Endodermal cell (in vitro differentiated cells): ENCODE measurements at regions not wholly inside any gene's neighbourhood (a gene's known extent, or its start where the extent isn't known, plus 50 kb on each side); places are given as distances from the start of the nearest gene placed in this dataset.

ENCODE experiments used
- DNase-seq: peaks from one replicate; pipeline ENCODE4 v3.0.0-alpha.2; 2017
- H3K27ac ChIP-seq: 2 replicates; pipeline ENCODE4 v1.5.1; 2013; ENCODE audit warnings: mild to moderate bottlenecking, low read depth, low read length, moderate library complexity
- H3K27me3 ChIP-seq: 2 replicates; pipeline ENCODE4 v1.6.1; 2013; ENCODE audit warnings: mild to moderate bottlenecking, low read length, moderate library complexity; ENCODE audit not compliant: insufficient read depth, control insufficient read depth, poor library complexity, severe bottlenecking
- H3K36me3 ChIP-seq: 2 replicates; pipeline ENCODE4 v1.7.0; 2013; ENCODE audit warnings: mild to moderate bottlenecking, low read length, moderate library complexity; ENCODE audit not compliant: control insufficient read depth, insufficient read depth
- H3K4me1 ChIP-seq: one replicate; pipeline ENCODE4 v1.7.0; 2013; ENCODE audit warnings: low read length; ENCODE audit not compliant: control insufficient read depth, insufficient read depth
- H3K4me3 ChIP-seq: 2 replicates; pipeline ENCODE4 v1.5.1; 2013; ENCODE audit warnings: mild to moderate bottlenecking, low read length, moderate library complexity
- H3K9ac ChIP-seq: 2 replicates; pipeline ENCODE4 v1.6.1; 2013; ENCODE audit warnings: mild to moderate bottlenecking, low read length, moderate library complexity; ENCODE audit not compliant: poor library complexity, severe bottlenecking; ENCODE audit errors: extremely low read depth
- H3K9me3 ChIP-seq: 2 replicates; pipeline ENCODE4 v1.6.1; 2013; ENCODE audit warnings: mild to moderate bottlenecking, low read length, moderate library complexity; ENCODE audit not compliant: control insufficient read depth
- H3K27ac Mint-ChIP-seq: 2 replicates; pipeline ENCODE4 v1.8.0; 2020; ENCODE audit warnings: mixed read lengths
- H3K27me3 Mint-ChIP-seq: 2 replicates; pipeline ENCODE4 v1.8.0; 2021; ENCODE audit warnings: mild to moderate bottlenecking, mixed read lengths; ENCODE audit not compliant: insufficient read depth
- H3K36me3 Mint-ChIP-seq: 2 replicates; pipeline ENCODE4 v1.8.0; 2020; ENCODE audit warnings: low read depth, mixed read lengths
- H3K4me1 Mint-ChIP-seq: 2 replicates; pipeline ENCODE4 v1.8.0; 2020; ENCODE audit warnings: mixed read lengths
- H3K4me3 Mint-ChIP-seq: 2 replicates; pipeline ENCODE4 v1.8.0; 2020; ENCODE audit warnings: mild to moderate bottlenecking, moderate library complexity, mixed read lengths
- H3K9me3 Mint-ChIP-seq: 2 replicates; pipeline ENCODE4 v1.8.0; 2020; ENCODE audit warnings: mild to moderate bottlenecking, mixed read lengths
- CTCF ChIP-seq: fragments of 200-600 bp; sonication (generic); conservative IDR thresholded peaks from 2 replicates; pipeline ENCODE4 v1.5.0; 2021; ENCODE audit warnings: antibody characterized with exemption, mild to moderate bottlenecking
- whole genome bisulfite sequencing, 2 experiments: methylation state at CpG; one replicate each; pipeline versions ENCODE4 v1.1.5 to v1.1.7; 2013; ENCODE audit warnings: missing lambda C conversion rate in 2 of 2, mixed read lengths in 1 of 2; ENCODE audit not compliant: insufficient coverage in 1 of 2, insufficient read length in 1 of 2; 5-methylcytosine and 5-hydroxymethylcytosine counted together

- 94% methylated on average over 3 to 11 of the region's 11 CpGs for WGBS, 2 experiments
- no peak overlapping the region for H3K27ac Mint-ChIP-seq
- H3K27me3 Mint-ChIP-seq, result peaks cover 5% of the 10 kb centered on the region
- Histone ChIP-seq H3K27me3 (no peaks in the 10 kb centered on the region), H3K9me3 (no peaks in the 10 kb centered on the region), H3K4me3 (no peak overlapping the region), H3K4me1 (no peaks in the 10 kb centered on the region), H3K27ac (no peak overlapping the region), H3K9ac (no peak overlapping the region), H3K36me3 (no peaks in the 10 kb centered on the region)
- H3K36me3 Mint-ChIP-seq, result no peaks in the 10 kb centered on the region
- no peaks in the 10 kb centered on the region for H3K4me1 Mint-ChIP-seq
- H3K9me3 Mint-ChIP-seq, result no peaks in the 10 kb centered on the region
- TF ChIP-seq CTCF, result no peak
- peak; percentile 26 for DNase-seq
- H3K4me3 Mint-ChIP-seq, result no peak overlapping the region
Observed at GRCh38 chr7:156478486-156478885, 162.1 kb upstream of the RNF32 start.

GRCh38 chr7:156475666-156476065 is 164.9 kb upstream of the RNF32 start:
- no peak for TF ChIP-seq CTCF
- H3K4me3 Mint-ChIP-seq, result no peak overlapping the region

GRCh38 chr7:156475179-156475578 is 165.4 kb upstream of the RNF32 start:
- H3K36me3 ChIP-seq, result no peaks in the 10 kb centered on the region
- 85 to 97% methylated on average over 2 to 6 of the region's 6 CpGs for WGBS, 2 experiments
- DNase-seq, result peak; percentile 17

More at GRCh38 chr7:156475666-156476065, 164.9 kb upstream of the RNF32 start:
- no peaks in the 10 kb centered on the region for H3K4me1 ChIP-seq
- H3K9me3 ChIP-seq, result no peaks in the 10 kb centered on the region
- no peak overlapping the region for H3K27ac ChIP-seq
- no peaks in the 10 kb centered on the region for H3K36me3 ChIP-seq
- no peak overlapping the region for H3K4me3 ChIP-seq
- Mint-ChIP-seq H3K27me3 (peaks cover 5% of the 10 kb centered on the region), H3K4me1 (no peaks in the 10 kb centered on the region), H3K9me3 (no peaks in the 10 kb centered on the region), H3K27ac (no peak overlapping the region), H3K36me3 (no peaks in the 10 kb centered on the region)
- 83 to 98% methylated on average over 4 to 5 of the region's 5 CpGs for WGBS, 2 experiments
- H3K9ac ChIP-seq, result no peak overlapping the region
- H3K27me3 ChIP-seq, result no peaks in the 10 kb centered on the region
- peak; percentile 40 for DNase-seq

More at GRCh38 chr7:156475179-156475578, 165.4 kb upstream of the RNF32 start:
- Histone ChIP-seq H3K4me3 (no peak overlapping the region), H3K9ac (no peak overlapping the region), H3K27me3 (no peaks in the 10 kb centered on the region), H3K4me1 (no peaks in the 10 kb centered on the region), H3K9me3 (no peaks in the 10 kb centered on the region), H3K27ac (no peak overlapping the region)
- no peaks in the 10 kb centered on the region for H3K36me3 Mint-ChIP-seq
- no peaks in the 10 kb centered on the region for H3K4me1 Mint-ChIP-seq
- no peak for TF ChIP-seq CTCF
- H3K27me3 Mint-ChIP-seq, result peaks cover 5% of the 10 kb centered on the region
- no peak overlapping the region for H3K27ac Mint-ChIP-seq
- H3K4me3 Mint-ChIP-seq, result no peak overlapping the region
- no peaks in the 10 kb centered on the region for H3K9me3 Mint-ChIP-seq
